ENCODE measurements at regions not wholly inside any gene's neighbourhood (a gene's known extent, or its start where the extent isn't known, plus 50 kb on each side); places are given as distances from the start of the nearest gene placed in this dataset.

GRCh38 chr7:130868139-130868538 lies 134.1 kb upstream of the KLF14 start:
- no peaks in the 10 kb centered on the region for H4K20me1 ChIP-seq (ENCODE audit: control insufficient read depth, extremely low read depth, insufficient read depth, low read length)
- no peak for TF ChIP-seq CTCF (conservative IDR thresholded peaks at IDR 0.05 in 1 of 2, IDR thresholded peaks at IDR 0.05 in 1 of 2; ENCODE audit: low read depth in 1 of 2, low read length in 2 of 2)
- no peak for TF ChIP-seq EZH2 (IDR thresholded peaks at IDR 0.05; ENCODE audit: low read length, missing control alignments)
- H3K4me2 ChIP-seq (ENCODE audit: extremely low read depth, insufficient read depth, low read length) = no peak overlapping the region
- no peaks in the 10 kb centered on the region for H3K9me3 ChIP-seq (ENCODE audit: control insufficient read depth, insufficient read depth, low read depth, low read length)
- H3K36me3 ChIP-seq (ENCODE audit: control insufficient read depth, insufficient read depth, low read length) = peaks cover 29% of the 10 kb centered on the region
- H3K27me3 ChIP-seq (ENCODE audit: control insufficient read depth, insufficient read depth, low read length) = no peaks in the 10 kb centered on the region
- no peak overlapping the region for H3K9ac ChIP-seq (ENCODE audit: insufficient read depth, low read length)
- H3K4me1 ChIP-seq (ENCODE audit: control insufficient read depth, extremely low read depth, insufficient read depth, low read length) = peaks cover 2% of the 10 kb centered on the region
- H3K79me2 ChIP-seq (ENCODE audit: control insufficient read depth, insufficient read depth, low read length) = peaks cover 8% of the 10 kb centered on the region
- no peak overlapping the region for H3K27ac ChIP-seq (ENCODE audit: insufficient read depth, low read length)
- H3K4me3 ChIP-seq (replicated peaks in 1 of 4; ENCODE audit: control extremely low read depth in 1 of 4, insufficient read depth in 1 of 4, low read depth in 3 of 4, low read length in 4 of 4) = no peak overlapping the region
- no peak overlapping the region for H2AFZ ChIP-seq (ENCODE audit: low read length)
- DNase-seq (ENCODE audit: low read depth in 2 of 2) = no peak

- TF ChIP-seq CTCF (conservative IDR thresholded peaks at IDR 0.05 in 1 of 2, IDR thresholded peaks at IDR 0.05 in 1 of 2; ENCODE audit: low read depth in 1 of 2, low read length in 2 of 2) = no peak
- TF ChIP-seq EZH2 (IDR thresholded peaks at IDR 0.05; ENCODE audit: low read length, missing control alignments) = no peak
- no peak for DNase-seq (ENCODE audit: low read depth in 2 of 2)
- no peak overlapping the region for H3K9ac ChIP-seq (ENCODE audit: insufficient read depth, low read length)
- H3K4me2 ChIP-seq (ENCODE audit: extremely low read depth, insufficient read depth, low read length) = no peak overlapping the region
- H4K20me1 ChIP-seq (ENCODE audit: control insufficient read depth, extremely low read depth, insufficient read depth, low read length) = no peaks in the 10 kb centered on the region
- H3K79me2 ChIP-seq (ENCODE audit: control insufficient read depth, insufficient read depth, low read length) = peaks cover 15% of the 10 kb centered on the region
- H2AFZ ChIP-seq (ENCODE audit: low read length) = no peak overlapping the region
- H3K4me1 ChIP-seq (ENCODE audit: control insufficient read depth, extremely low read depth, insufficient read depth, low read length) = peaks cover 2% of the 10 kb centered on the region
- no peak overlapping the region for H3K27ac ChIP-seq (ENCODE audit: insufficient read depth, low read length)
- H3K9me3 ChIP-seq (ENCODE audit: control insufficient read depth, insufficient read depth, low read depth, low read length) = no peaks in the 10 kb centered on the region
- H3K4me3 ChIP-seq (replicated peaks in 1 of 4; ENCODE audit: control extremely low read depth in 1 of 4, insufficient read depth in 1 of 4, low read depth in 3 of 4, low read length in 4 of 4) = no peak overlapping the region
- no peaks in the 10 kb centered on the region for H3K27me3 ChIP-seq (ENCODE audit: control insufficient read depth, insufficient read depth, low read length)
- H3K36me3 ChIP-seq (ENCODE audit: control insufficient read depth, insufficient read depth, low read length) = peaks cover 35% of the 10 kb centered on the region
Observed at GRCh38 chr7:130869918-130870317, 135.9 kb upstream of the KLF14 start.

GRCh38 chr7:130872341-130872740 lies 138.3 kb upstream of the KLF14 start:
- H3K4me3 ChIP-seq (replicated peaks in 1 of 4; ENCODE audit: control extremely low read depth in 1 of 4, insufficient read depth in 1 of 4, low read depth in 3 of 4, low read length in 4 of 4) = no peak overlapping the region
- no peaks in the 10 kb centered on the region for H3K9me3 ChIP-seq (ENCODE audit: control insufficient read depth, insufficient read depth, low read depth, low read length)
- no peak overlapping the region for H2AFZ ChIP-seq (ENCODE audit: low read length)
- TF ChIP-seq EZH2 (IDR thresholded peaks at IDR 0.05; ENCODE audit: low read length, missing control alignments) (no peak), CTCF (conservative IDR thresholded peaks at IDR 0.05 in 1 of 2, IDR thresholded peaks at IDR 0.05 in 1 of 2; ENCODE audit: low read depth in 1 of 2, low read length in 2 of 2) (no peak)
- H3K9ac ChIP-seq (ENCODE audit: insufficient read depth, low read length) = no peak overlapping the region
- H3K79me2 ChIP-seq (ENCODE audit: control insufficient read depth, insufficient read depth, low read length) = peaks cover 34% of the 10 kb centered on the region
- no peak overlapping the region for H3K27ac ChIP-seq (ENCODE audit: insufficient read depth, low read length)
- H4K20me1 ChIP-seq (ENCODE audit: control insufficient read depth, extremely low read depth, insufficient read depth, low read length) = no peaks in the 10 kb centered on the region
- peaks cover 29% of the 10 kb centered on the region for H3K36me3 ChIP-seq (ENCODE audit: control insufficient read depth, insufficient read depth, low read length)
- no peak for DNase-seq (ENCODE audit: low read depth in 2 of 2)
- no peaks in the 10 kb centered on the region for H3K27me3 ChIP-seq (ENCODE audit: control insufficient read depth, insufficient read depth, low read length)
- H3K4me1 ChIP-seq (ENCODE audit: control insufficient read depth, extremely low read depth, insufficient read depth, low read length) = peaks cover 16% of the 10 kb centered on the region
- no peak overlapping the region for H3K4me2 ChIP-seq (ENCODE audit: extremely low read depth, insufficient read depth, low read length)
